ENCODE measurements at regions not wholly inside any gene's neighbourhood (a gene's known extent, or its start where the extent isn't known, plus 50 kb on each side); places are given as distances from the start of the nearest gene placed in this dataset.

GRCh38 chr6:134449004-134449403, 131.1 kb upstream of the SGK1 start:
- DNase-seq (ENCODE audit: extremely low spot score), result no peak
- TF ChIP-seq CTCF (IDR thresholded peaks at IDR 0.05; ENCODE audit: control extremely low read depth, extremely low read depth, low read depth, missing control alignments), result no peak
- CTCF ChIA-PET, result interaction anchor here (1.2 to 1.7 kb wide), 3 partner anchors 9 to 32 kb away, joined by 3 to 4 read pairs (median 3); no protein-coding TSS in a partner anchor
- POLR2A ChIA-PET, result interaction anchor here (0.5 kb wide), 1 partner anchor 134 kb away, joined by 5 read pairs; no protein-coding TSS in a partner anchor

DNA sequence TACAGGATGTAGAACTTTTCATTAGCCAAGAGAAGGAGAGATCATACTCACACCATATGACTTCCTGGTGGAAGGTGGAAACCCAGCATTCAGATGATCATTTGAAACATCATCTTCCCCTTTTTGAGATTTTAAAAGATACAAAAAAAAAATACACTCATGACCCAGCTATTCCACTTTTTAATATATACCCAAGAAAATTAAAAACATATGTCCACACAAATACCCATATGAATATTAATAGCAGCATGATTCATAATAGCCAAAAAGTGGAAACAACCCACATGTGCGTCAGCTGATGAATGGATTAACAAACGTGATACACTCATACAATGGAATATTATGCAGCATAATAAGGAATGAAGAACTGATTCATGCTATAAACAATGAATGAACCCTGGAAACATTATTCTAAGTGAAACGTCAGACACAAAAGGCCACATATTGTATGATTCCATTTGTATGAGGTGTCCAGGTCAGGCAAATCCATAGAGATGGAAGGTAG, 130.0 kb upstream of the SGK1 start:
- DNase-seq (ENCODE audit: extremely low spot score), result no peak
- ChIA-PET POLR2A (no interaction called here), CTCF (interaction anchor here (0.7 kb wide), 1 partner anchor 10 kb away, joined by 3 read pairs; no protein-coding TSS in a partner anchor)
- no peak for TF ChIP-seq CTCF (IDR thresholded peaks at IDR 0.05; ENCODE audit: control extremely low read depth, extremely low read depth, low read depth, missing control alignments)

DNA sequence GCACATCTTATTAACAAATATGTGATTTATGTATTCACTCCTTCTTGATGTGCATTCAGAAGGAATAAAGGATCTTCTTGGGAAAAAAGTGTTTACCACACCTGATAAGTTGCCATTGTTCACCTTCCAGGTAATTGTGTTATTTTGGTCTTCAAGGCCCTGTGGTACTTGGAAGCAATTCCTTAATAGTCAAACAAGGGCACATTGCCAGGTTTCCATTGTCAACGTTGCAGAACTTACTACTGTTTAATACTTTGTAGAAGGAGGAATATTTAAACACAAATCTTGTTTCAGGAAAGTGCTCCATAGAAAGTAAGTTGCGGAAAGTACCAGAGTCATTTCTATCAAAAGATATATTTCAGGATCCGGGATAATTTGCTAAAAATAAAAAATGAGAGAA, 129.5 kb upstream of the SGK1 start:
- no peak for DNase-seq (ENCODE audit: extremely low spot score)
- ChIA-PET POLR2A (no interaction called here), CTCF (no interaction called here)
- no peak for TF ChIP-seq CTCF (IDR thresholded peaks at IDR 0.05; ENCODE audit: control extremely low read depth, extremely low read depth, low read depth, missing control alignments)

DNA sequence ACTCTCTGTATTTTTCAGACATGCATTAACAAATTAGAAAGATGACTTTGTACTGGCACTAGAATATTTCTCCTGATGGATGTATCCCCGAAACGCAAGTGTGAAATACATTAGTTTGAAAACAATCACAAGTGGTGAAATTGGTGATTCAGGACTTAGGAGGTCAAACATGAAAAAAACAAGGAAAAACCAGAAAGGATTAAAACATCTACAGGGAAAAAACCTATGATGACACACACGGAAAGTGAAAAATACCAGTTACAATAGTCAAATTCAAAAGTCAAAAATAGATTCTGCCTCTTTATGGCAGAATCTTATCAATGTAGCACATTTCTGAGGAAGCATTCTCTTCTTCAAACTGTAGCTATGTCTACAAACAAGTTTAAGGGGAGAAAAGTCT, 129.0 kb upstream of the SGK1 start:
- ChIA-PET POLR2A (no interaction called here), CTCF (no interaction called here)
- TF ChIP-seq CTCF (IDR thresholded peaks at IDR 0.05; ENCODE audit: control extremely low read depth, extremely low read depth, low read depth, missing control alignments), result no peak
- DNase-seq (ENCODE audit: extremely low spot score), result no peak

DNA sequence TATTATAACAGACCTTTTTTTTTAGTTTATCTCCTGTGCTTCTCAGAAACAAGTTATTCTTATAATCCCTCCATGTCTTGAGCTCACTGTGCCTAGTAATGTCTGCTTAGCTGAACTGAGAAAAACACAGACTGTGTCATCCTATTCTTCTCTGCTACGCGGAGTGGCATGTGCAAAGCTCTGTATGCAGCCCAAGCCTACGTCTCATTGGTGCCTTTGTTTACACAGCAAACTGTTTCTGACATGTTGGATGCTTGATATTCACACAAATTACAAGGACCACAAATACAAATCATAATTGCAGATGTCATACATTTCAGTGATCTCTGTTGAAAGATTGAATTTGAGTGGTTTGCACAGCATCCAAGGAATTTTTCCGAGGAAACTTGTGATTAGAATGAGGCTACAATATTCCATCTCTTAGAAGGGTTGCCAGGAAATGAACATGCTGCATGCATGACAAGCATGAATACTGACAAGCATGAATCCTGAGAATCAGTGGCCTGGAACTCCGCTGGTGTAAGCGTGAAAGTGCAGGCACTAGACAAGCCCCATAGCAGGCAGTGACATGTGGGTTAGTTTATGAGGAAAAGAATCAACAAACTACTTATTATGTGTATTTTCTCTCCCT, 128.4 kb upstream of the SGK1 start:
- POLR2A ChIA-PET, result no interaction called here
- TF ChIP-seq CTCF (IDR thresholded peaks at IDR 0.05; ENCODE audit: control extremely low read depth, extremely low read depth, low read depth, missing control alignments), result no peak
- CTCF ChIA-PET, result no interaction called here
- DNase-seq (ENCODE audit: extremely low spot score), result no peak

DNA sequence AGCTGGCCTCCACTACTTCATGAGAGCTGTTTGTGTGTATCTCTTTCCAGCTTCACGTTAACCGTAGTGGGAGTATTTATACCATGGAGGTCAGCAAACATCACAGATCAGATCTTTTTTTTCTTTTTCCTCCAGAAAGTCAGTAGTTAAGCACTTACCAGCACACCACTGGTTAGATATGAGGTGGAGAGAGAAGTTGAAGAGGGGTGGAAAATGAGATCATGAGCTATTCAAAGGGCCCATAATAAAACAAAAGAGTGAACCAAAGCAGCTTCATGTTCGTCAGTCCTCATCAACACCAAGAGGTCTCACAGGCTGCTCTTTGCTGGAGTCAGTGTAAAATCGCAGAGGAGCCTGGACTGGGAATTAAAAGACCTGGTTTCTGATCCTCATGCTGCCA, 125.1 kb upstream of the SGK1 start:
- no peak for DNase-seq (ENCODE audit: extremely low spot score)
- no peak for TF ChIP-seq CTCF (IDR thresholded peaks at IDR 0.05; ENCODE audit: control extremely low read depth, extremely low read depth, low read depth, missing control alignments)
- ChIA-PET POLR2A (no interaction called here), CTCF (no interaction called here)
